ENCODE measurements at regions not wholly inside any gene's neighbourhood (a gene's known extent, or its start where the extent isn't known, plus 50 kb on each side); places are given as distances from the start of the nearest gene placed in this dataset.

DNA sequence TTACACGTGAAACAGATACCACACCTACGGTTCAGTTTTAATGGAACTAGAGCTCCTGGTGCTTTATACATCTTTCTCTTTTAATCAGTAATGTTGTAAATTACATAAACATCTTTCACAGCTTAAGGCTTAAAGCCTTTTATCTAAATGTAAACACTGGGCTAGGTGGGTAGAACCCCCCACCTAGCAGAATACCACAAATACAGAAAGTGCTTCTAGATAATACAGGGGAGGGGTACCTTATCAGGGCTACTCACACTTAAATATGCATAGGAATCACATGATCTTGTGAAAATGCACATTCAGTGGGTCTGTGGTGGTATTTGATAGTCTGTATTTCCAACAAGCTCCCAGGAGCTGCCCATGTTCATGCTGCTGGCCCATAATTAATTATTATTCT lies 256.4 kb upstream of the TARS1 start:
- TF ChIP-seq, protein P1, sequence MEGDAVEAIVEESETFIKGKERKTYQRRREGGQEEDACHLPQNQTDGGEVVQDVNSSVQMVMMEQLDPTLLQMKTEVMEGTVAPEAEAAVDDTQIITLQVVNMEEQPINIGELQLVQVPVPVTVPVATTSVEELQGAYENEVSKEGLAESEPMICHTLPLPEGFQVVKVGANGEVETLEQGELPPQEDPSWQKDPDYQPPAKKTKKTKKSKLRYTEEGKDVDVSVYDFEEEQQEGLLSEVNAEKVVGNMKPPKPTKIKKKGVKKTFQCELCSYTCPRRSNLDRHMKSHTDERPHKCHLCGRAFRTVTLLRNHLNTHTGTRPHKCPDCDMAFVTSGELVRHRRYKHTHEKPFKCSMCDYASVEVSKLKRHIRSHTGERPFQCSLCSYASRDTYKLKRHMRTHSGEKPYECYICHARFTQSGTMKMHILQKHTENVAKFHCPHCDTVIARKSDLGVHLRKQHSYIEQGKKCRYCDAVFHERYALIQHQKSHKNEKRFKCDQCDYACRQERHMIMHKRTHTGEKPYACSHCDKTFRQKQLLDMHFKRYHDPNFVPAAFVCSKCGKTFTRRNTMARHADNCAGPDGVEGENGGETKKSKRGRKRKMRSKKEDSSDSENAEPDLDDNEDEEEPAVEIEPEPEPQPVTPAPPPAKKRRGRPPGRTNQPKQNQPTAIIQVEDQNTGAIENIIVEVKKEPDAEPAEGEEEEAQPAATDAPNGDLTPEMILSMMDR (IDR thresholded peaks at IDR 0.05) = no peak

DNA sequence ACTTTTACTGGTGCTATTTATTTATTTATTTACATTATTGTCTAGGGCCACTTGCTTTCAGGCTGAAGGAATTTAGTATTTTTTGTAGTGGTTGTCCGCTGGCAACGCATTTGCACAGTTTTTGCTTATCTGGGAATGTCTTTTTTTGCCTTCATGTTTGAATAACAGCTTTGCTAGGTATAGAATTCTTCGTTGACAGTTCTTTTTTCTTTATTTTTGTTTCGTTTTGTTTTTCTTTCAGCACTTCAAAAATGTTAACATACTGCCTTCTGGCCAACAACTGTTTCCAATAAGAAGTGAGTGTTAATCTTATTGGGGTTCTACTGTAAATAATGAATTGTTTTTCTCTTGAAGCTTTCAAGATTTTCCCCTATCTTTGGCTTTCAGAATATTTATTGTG lies 252.7 kb upstream of the TARS1 start:
- TF ChIP-seq, protein P1 (IDR thresholded peaks at IDR 0.05) = no peak

DNA sequence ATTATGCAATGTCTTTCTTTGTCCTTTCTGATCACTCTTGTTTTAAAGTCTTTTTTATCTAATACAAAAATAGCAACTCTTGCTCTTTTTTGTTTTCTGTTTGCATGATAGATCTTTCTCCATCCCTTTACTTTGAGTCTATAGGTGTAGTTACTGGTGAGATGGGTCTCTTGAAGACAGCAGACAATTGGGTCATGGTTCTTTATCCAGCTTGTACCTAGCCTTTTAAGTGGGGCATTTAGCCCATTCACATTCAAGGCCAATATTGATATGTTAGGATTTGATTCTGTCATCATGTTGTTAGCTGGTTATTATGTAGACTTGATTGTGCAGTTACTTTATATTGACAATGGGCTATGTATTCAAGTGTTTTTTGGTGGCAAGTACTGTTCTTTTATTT lies 245.9 kb upstream of the TARS1 start:
- TF ChIP-seq, protein P1 (IDR thresholded peaks at IDR 0.05) = no peak

DNA sequence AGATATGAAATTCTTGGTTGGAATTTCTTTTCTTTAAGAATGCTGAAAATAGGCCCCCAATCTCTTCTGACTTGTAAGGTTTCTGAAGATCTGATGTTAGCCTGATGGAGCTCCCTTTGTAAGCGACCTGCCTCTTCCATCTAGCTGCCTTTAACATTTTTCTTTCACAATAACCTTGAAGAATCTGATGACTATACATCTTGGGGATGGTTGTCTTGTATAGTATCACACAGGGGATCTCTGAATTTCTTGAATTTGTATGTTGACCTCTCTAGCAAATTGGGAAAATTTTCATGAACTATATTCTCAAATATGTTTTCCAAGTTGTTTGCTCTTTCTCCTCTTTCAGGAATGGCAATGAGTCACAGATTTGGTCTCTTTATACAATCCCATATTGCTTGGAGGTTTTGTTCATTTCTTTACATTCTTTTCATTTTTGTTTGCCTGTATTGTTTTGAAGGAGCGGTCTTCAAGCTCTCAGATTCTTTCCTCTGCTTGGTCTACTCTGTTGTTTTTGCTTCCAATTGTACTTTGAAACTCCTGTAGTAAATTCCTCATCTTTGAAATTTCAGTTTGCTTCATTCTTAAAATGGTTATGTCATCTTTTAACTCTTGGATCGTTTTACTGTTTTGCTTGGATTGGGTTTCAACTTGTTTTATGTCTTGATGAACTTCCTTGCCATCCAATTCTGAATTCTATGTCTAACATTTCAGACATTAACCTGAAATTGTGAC lies 245.2 kb upstream of the TARS1 start:
- TF ChIP-seq, protein P1 (IDR thresholded peaks at IDR 0.05) = no peak

DNA sequence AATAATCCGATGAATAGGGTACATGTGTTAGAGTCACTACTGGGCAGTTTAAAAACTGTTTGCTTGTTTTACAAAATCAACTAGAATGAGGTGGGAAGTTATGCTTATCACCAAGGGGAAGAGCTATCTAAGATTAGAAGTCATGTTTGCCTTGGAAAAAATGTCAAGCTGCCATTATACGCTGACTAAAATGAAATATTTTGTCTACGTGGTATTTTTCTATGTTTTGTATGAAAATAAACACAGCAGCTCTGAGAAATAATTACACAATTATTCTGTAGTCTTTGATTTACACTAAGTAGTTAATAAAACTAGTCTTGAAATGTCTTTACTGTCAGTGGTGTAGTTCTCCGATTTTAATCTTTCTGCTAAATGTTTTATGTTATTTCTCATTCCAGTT lies 241.9 kb upstream of the TARS1 start:
- TF ChIP-seq, protein P1 (IDR thresholded peaks at IDR 0.05) = no peak

DNA sequence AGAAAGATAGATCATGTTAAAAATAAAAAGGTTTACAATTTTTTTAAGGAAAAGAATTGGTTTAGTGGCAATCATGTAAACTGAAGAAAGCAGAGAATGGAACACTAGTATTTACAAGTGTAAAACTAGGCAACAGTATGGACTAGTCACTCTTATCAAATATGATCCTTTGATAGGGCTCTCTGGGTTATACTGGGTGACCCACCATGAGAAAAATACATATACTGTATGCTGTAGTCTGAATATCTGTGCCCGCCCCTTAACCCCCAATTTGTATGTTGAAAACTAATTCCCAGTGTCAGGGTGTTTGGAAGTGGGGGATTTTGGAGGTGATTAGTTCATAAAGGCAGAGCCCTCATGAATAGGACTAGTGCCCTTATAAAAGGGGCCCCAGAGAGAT lies 236.8 kb upstream of the TARS1 start:
- TF ChIP-seq, protein P1 (IDR thresholded peaks at IDR 0.05) = no peak

DNA sequence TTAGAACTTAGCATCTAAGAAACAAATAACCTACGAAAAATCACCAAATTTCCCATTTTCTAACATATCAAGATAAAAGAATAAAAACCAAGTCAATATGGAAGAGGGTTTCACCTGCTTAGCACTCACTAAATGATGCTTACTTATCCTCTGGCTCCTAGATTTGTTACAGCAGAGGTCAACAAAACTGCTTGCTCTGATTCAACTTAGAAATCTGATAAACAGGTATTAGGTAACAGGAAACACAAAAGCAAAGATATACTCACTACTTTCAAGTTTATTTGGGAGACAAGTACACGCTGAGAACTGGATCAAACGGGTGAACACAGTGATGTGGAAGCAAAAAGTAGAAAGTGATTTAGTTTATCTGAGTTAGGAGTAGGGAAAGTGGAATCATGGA lies 235.7 kb upstream of the TARS1 start:
- TF ChIP-seq, protein P1 (IDR thresholded peaks at IDR 0.05) = no peak
